Adrenal gland (tissue), 5 donors: ENCODE measurements at regions not wholly inside any gene's neighbourhood (a gene's known extent, or its start where the extent isn't known, plus 50 kb on each side); places are given as distances from the start of the nearest gene placed in this dataset.

Experiments
- CTCF ChIP-seq, 6 experiments: fragments of 450-650 bp in 4 of 6; fragments of 200-600 bp in 2 of 6; sonication (generic) in 1 of 6; IDR thresholded peaks; 1 replicate in 5 of 6; 2 replicates in 1 of 6; pipeline versions ENCODE4 v1.5.1 to v1.8.0; 2016 to 2021; ENCODE audit warnings: antibody characterized with exemption in 6 of 6, mild to moderate bottlenecking in 2 of 6, moderate library complexity in 1 of 6
- POLR2A ChIP-seq, 2 donors: fragments of 450-650 bp; IDR thresholded peaks; one replicate each; pipeline ENCODE4 v1.6.1; 2017; ENCODE audit warnings: antibody characterized with exemption in 2 of 2, mild to moderate bottlenecking in 2 of 2, moderate library complexity in 1 of 2
- donor health status: DM: no; HTN: no; CAD: no.

- no peak for TF ChIP-seq CTCF (IDR thresholded peaks at IDR 0.05)
- no peak for TF ChIP-seq POLR2A (IDR thresholded peaks at IDR 0.05)
Measured at GRCh38 chr6:14732844-14733757, 512.8 kb upstream of the JARID2 start.
